GM12878 (cell line): ENCODE measurements at regions not wholly inside any gene's neighbourhood (a gene's known extent, or its start where the extent isn't known, plus 50 kb on each side); places are given as distances from the start of the nearest gene placed in this dataset.

Experiments
- ATAC-seq: fragments of 200-7000 bp; cut with Tn5 transposase; 3 replicates; pipeline ENCODE4 v1.9.1; 2020; ENCODE audit warnings: mild to moderate bottlenecking, moderate library complexity
- BruUV-seq: library from RNA; stranded (reverse); fragments of 400-500 nt; replicated peaks from 2 replicates; lab custom pipeline; 2021; lab: Mats Ljungman, UMichigan
- CTCF ChIA-PET: fragments of 300-600 bp; sonication (Branson Sonifier 250); formaldehyde crosslinking; extraction: SDS; loops from one replicate; lab custom pipeline; 2021; ENCODE audit warnings: inconsistent platforms; lab: Yijun Ruan, JAX
- POLR2A ChIA-PET: fragments of 350-600 bp; formaldehyde crosslinking; extraction: SDS; loops from one replicate; lab custom pipeline; 2021; ENCODE audit warnings: inconsistent platforms; lab: Charles Lee
- RAD21 ChIA-PET: fragments of 300-600 bp; sonication (Branson Sonifier 250); formaldehyde crosslinking; loops from one replicate; lab custom pipeline; 2023; ENCODE audit warnings: antibody characterized with exemption; ENCODE audit not compliant: unreplicated experiment; lab: Charles Lee
- SMC1A ChIA-PET: fragments of 300-600 bp; sonication (Branson Sonifier 250); formaldehyde crosslinking; loops from one replicate; lab custom pipeline; 2023; ENCODE audit not compliant: unreplicated experiment, uncharacterized antibody; lab: Charles Lee
- DNase-seq: peaks from one replicate; pipeline ENCODE4 v3.0.0-alpha.2; 2011; ENCODE audit warnings: low read depth, low spot score
- FAIRE-seq: peaks from 3 replicates; lab custom pipeline; 2011; peaks lifted over from hg19 to GRCh38; lab: Jason Lieb, UNC
- H2AFZ ChIP-seq: 2 replicates; pipeline ENCODE4 v1.6.0; 2011; ENCODE audit warnings: low read depth, low read length, control low read depth; ENCODE audit not compliant: control insufficient read depth
- H3K27ac ChIP-seq: 2 replicates; pipeline ENCODE4 v1.5.1; 2011; ENCODE audit warnings: control low read depth; ENCODE audit not compliant: control insufficient read depth, insufficient read depth
- H3K27me3 ChIP-seq, 2 experiments: replicated peaks in 1 of 2; 2 replicates each; pipeline versions ENCODE4 v1.6.0 to v1.6.1; 2011; ENCODE audit warnings: low read length in 1 of 2; ENCODE audit not compliant: control insufficient read depth in 2 of 2, insufficient read depth in 2 of 2
- H3K36me3 ChIP-seq, 2 experiments: 2 replicates each; pipeline ENCODE4 v1.5.1; 2011; ENCODE audit warnings: low read length in 1 of 2; ENCODE audit not compliant: control insufficient read depth in 2 of 2, insufficient read depth in 2 of 2
- H3K4me1 ChIP-seq: 2 replicates; pipeline ENCODE4 v1.6.1; 2011; ENCODE audit warnings: mild to moderate bottlenecking, low read length, moderate library complexity, mixed read lengths; ENCODE audit not compliant: control insufficient read depth, insufficient read depth
- H3K4me2 ChIP-seq: 2 replicates; pipeline ENCODE4 v1.6.0; 2011; ENCODE audit warnings: control low read depth; ENCODE audit not compliant: control insufficient read depth, insufficient read depth
- H3K4me3 ChIP-seq: fragments of 200-600 bp; sonication (generic); 2 replicates; pipeline ENCODE4 v1.5.1; 2016
- H3K79me2 ChIP-seq: 2 replicates; pipeline ENCODE4 v1.6.0; 2011; ENCODE audit warnings: low read length; ENCODE audit not compliant: control insufficient read depth, insufficient read depth
- H3K9ac ChIP-seq: 2 replicates; pipeline ENCODE4 v1.8.0; 2011; ENCODE audit warnings: low read length, control low read depth, mixed read lengths; ENCODE audit not compliant: control insufficient read depth, insufficient read depth
- H3K9me3 ChIP-seq: replicated peaks from 3 replicates; pipeline ENCODE4 v1.5.1; 2011; ENCODE audit warnings: mild to moderate bottlenecking, low read length; ENCODE audit not compliant: control insufficient read depth, insufficient read depth
- H4K20me1 ChIP-seq: 2 replicates; pipeline ENCODE4 v1.6.0; 2011; ENCODE audit not compliant: control insufficient read depth, insufficient read depth
- EED ChIP-seq: sonication (generic); IDR thresholded peaks from 2 replicates; pipeline ENCODE4 v1.6.1; 2016; ENCODE audit warnings: antibody characterized with exemption, low read depth
- SIX5 ChIP-seq: IDR thresholded peaks from 2 replicates; pipeline ENCODE4 v1.6.1; 2011; ENCODE audit warnings: mild to moderate bottlenecking, low read depth, low read length, moderate library complexity; ENCODE audit not compliant: severe bottlenecking
- TAF1 ChIP-seq: IDR thresholded peaks from 2 replicates; pipeline ENCODE4 v1.6.1; 2011; ENCODE audit warnings: mild to moderate bottlenecking, low read depth, low read length, borderline replicate concordance
- USF2 ChIP-seq: IDR thresholded peaks from 2 replicates; pipeline ENCODE4 v1.6.1; 2011; ENCODE audit warnings: low read depth, low read length, improper control_type of control experiment, borderline replicate concordance
- WGBS: methylation state at CpG from one replicate; pipeline ENCODE4 v1.1.6; 2016; ENCODE audit warnings: low lambda C conversion rate; ENCODE audit not compliant: insufficient replicate concordance, insufficient coverage; ENCODE audit errors: missing lambda C conversion rate; 5-methylcytosine and 5-hydroxymethylcytosine counted together
- in situ Hi-C: fragments of 300-500 bp; cut with MboI; formaldehyde crosslinking; loops from 9 replicates; pipeline ENCODE4 v1.14.3; 2018; ENCODE audit warnings: mixed read lengths
- intact Hi-C: fragments of 100-400 bp; cut with micrococcal nuclease; formaldehyde crosslinking; loops from one replicate; pipeline ENCODE4 v1.14.2; 2022; ENCODE audit not compliant: unreplicated experiment

GRCh38 chr5:141742144-141742543 is 60.1 kb upstream of the ARAP3 start:
- Histone ChIP-seq H3K4me2 (no peak overlapping the region), H2AFZ (no peak overlapping the region), H3K4me3 (no peak overlapping the region), H3K27me3 (0 out of 4 replicates have a peak, but pooled peaks cover 0 to under 1% of the 10 kb centered on the region in 2 experiments), H3K27ac (no peak overlapping the region), H4K20me1 (no peaks in the 10 kb centered on the region), H3K36me3 (no peaks in the 10 kb centered on the region), H3K9ac (no peak overlapping the region), H3K4me1 (no peaks in the 10 kb centered on the region), H3K9me3 (no peaks in the 10 kb centered on the region), H3K79me2 (no peaks in the 10 kb centered on the region)
- TF ChIP-seq EED, result no peak
- ChIA-PET CTCF (interaction anchor here (1.0 kb wide), 1 partner anchor 21 kb away, joined by 4 read pairs; no protein-coding TSS in a partner anchor), POLR2A (no interaction called here), RAD21 (no interaction called here), SMC1A (no interaction called here)
- DNase-seq (no peak), ATAC-seq (no peak), FAIRE-seq (no peak)
- intact Hi-C loops, result no loop called here
- no TSS peak for BruUV-seq
- in situ Hi-C loops, result no loop called here
- WGBS, result 0% methylated on average over 1 of the region's 1 CpG

GRCh38 chr5:141740885-141741284 is 58.9 kb upstream of the ARAP3 start:
- FAIRE-seq, result no peak
- WGBS, result 42% methylated on average over 6 of the region's 6 CpGs

More at GRCh38 chr5:141740885-141741284, 58.9 kb upstream of the ARAP3 start:
- no peak for ATAC-seq
- Histone ChIP-seq H2AFZ (no peak overlapping the region), H3K27ac (no peak overlapping the region), H3K4me3 (no peak overlapping the region), H4K20me1 (no peaks in the 10 kb centered on the region), H3K9me3 (no peaks in the 10 kb centered on the region), H3K4me2 (no peak overlapping the region), H3K36me3 (no peaks in the 10 kb centered on the region)
- ChIA-PET SMC1A (no interaction called here), RAD21 (no interaction called here)
- TF ChIP-seq SIX5, result no peak
- TF ChIP-seq TAF1, result no peak
- TF ChIP-seq USF2, result no peak
- TF ChIP-seq, all 136 proteins: peak for 0
- intact Hi-C loops, result no loop called here
- no peaks in the 10 kb centered on the region for H3K79me2 ChIP-seq
- H3K27me3 ChIP-seq, result peaks cover 0 to 1% of the 10 kb centered on the region in 2 experiments; a peak in 2 of 4 replicates
- POLR2A ChIA-PET, result no interaction called here
- CTCF ChIA-PET, result no interaction called here
- in situ Hi-C loops, result no loop called here
- DNase-seq, result no peak
- no peaks in the 10 kb centered on the region for H3K4me1 ChIP-seq
- H3K9ac ChIP-seq, result no peak overlapping the region
- BruUV-seq, result no TSS peak
